Gastrocnemius medialis (tissue), 4 donors: ENCODE measurements at regions not wholly inside any gene's neighbourhood (a gene's known extent, or its start where the extent isn't known, plus 50 kb on each side); places are given as distances from the start of the nearest gene placed in this dataset.

Source experiments
- POLR2A ChIP-seq, 2 donors: fragments of 450-650 bp; IDR thresholded peaks; one replicate each; pipeline ENCODE4 v1.6.1; 2017; ENCODE audit warnings: antibody characterized with exemption in 2 of 2, mild to moderate bottlenecking in 2 of 2, moderate library complexity in 2 of 2
- TF ChIP-seq, protein P1 (sequence below), 5 experiments: fragments of 450-650 bp in 3 of 5; fragments of 200-600 bp in 2 of 5; sonication (generic) in 2 of 5; IDR thresholded peaks in 4 of 5; conservative IDR thresholded peaks in 1 of 5; 1 replicate in 4 of 5; 2 replicates in 1 of 5; pipeline ENCODE4 v1.5.1; 2016 to 2019; ENCODE audit warnings: antibody characterized with exemption in 5 of 5, mild to moderate bottlenecking in 3 of 5, moderate library complexity in 3 of 5

DNA sequence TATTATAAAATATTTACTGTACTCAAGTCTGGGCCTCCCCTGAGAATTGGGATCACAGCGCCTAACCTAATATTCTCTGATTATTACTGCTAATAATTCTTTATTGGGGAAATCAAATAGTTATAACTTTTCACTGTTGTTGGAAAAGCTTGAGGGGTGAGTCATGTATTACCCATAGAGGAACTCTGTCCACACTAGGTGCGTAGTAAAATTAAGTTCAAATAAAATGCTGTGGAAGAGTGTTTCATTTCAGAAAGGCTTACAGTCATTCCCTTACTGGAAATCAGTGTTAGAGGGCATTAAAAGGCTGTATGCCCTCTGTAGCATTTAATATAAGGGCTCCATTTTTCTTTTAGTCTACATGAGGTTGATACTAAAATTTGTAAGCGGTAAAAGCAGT is 135.0 kb upstream of the NFIA start:
- TF ChIP-seq, protein P1, sequence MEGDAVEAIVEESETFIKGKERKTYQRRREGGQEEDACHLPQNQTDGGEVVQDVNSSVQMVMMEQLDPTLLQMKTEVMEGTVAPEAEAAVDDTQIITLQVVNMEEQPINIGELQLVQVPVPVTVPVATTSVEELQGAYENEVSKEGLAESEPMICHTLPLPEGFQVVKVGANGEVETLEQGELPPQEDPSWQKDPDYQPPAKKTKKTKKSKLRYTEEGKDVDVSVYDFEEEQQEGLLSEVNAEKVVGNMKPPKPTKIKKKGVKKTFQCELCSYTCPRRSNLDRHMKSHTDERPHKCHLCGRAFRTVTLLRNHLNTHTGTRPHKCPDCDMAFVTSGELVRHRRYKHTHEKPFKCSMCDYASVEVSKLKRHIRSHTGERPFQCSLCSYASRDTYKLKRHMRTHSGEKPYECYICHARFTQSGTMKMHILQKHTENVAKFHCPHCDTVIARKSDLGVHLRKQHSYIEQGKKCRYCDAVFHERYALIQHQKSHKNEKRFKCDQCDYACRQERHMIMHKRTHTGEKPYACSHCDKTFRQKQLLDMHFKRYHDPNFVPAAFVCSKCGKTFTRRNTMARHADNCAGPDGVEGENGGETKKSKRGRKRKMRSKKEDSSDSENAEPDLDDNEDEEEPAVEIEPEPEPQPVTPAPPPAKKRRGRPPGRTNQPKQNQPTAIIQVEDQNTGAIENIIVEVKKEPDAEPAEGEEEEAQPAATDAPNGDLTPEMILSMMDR (IDR thresholded peaks at IDR 0.05 in 4 of 5, conservative IDR thresholded peaks at IDR 0.05 in 1 of 5), result no peak
- no peak for TF ChIP-seq POLR2A (IDR thresholded peaks at IDR 0.05)
